ENCODE measurements at regions not wholly inside any gene's neighbourhood (a gene's known extent, or its start where the extent isn't known, plus 50 kb on each side); places are given as distances from the start of the nearest gene placed in this dataset.

- no peak for TF ChIP-seq CEBPB (IDR thresholded peaks at IDR 0.05; ENCODE audit: low read depth, low read length)
- TF ChIP-seq POLR2A (IDR thresholded peaks at IDR 0.05; ENCODE audit: low read depth, low read length), result no peak
- no peak for TF ChIP-seq CTCF (conservative IDR thresholded peaks at IDR 0.05; ENCODE audit: low read depth, low read length)
Observed at GRCh38 chr7:52959878-52960660, 75.4 kb upstream of the POM121L12 start.
